ENCODE measurements at regions not wholly inside any gene's neighbourhood (a gene's known extent, or its start where the extent isn't known, plus 50 kb on each side); places are given as distances from the start of the nearest gene placed in this dataset.

- H3K27ac ChIP-seq: no peak overlapping the region
- TF ChIP-seq ZFX (IDR thresholded peaks at IDR 0.05): no peak
- TF ChIP-seq CTCF (conservative IDR thresholded peaks at IDR 0.05): no peak
Observed at GRCh38 chr6:3940703-3941102, 91.5 kb downstream of the FAM50B start.

DNA sequence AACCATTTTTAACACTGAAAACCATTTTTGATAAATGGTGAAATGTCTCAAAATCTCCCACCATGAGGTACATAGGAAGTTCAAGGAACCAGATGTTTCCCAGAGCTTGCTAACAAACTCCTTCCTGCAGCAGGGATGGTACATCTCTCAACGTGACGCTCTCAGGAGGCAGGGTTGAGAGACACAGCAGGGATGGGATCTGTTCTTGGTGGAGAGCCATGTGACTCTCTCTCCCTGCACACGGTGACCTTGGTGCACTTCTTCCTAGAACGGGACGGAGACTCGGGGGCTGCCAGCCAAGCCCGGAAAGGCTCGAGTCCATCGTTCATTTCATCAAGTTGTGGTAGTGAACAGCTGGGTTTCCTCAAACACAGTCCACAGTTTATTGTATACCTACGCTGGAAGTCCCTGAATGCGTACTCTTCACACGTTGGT is 94.2 kb downstream of the FAM50B start:
- H3K27ac ChIP-seq: no peak overlapping the region
- TF ChIP-seq CTCF (conservative IDR thresholded peaks at IDR 0.05) (no peak), ZFX (IDR thresholded peaks at IDR 0.05) (no peak)

- no peak for TF ChIP-seq CTCF (conservative IDR thresholded peaks at IDR 0.05)
- no peak for TF ChIP-seq ZFX (IDR thresholded peaks at IDR 0.05)
- H3K27ac ChIP-seq: no peak overlapping the region
Observed at GRCh38 chr6:3944246-3944645, 95.1 kb downstream of the FAM50B start.

- TF ChIP-seq ZFX (IDR thresholded peaks at IDR 0.05): no peak
- no peak for TF ChIP-seq CTCF (conservative IDR thresholded peaks at IDR 0.05)
- no peak overlapping the region for H3K27ac ChIP-seq
Observed at GRCh38 chr6:3946778-3947177, 97.6 kb downstream of the FAM50B start.

GRCh38 chr6:3948866-3949265 is 99.7 kb downstream of the FAM50B start:
- no peak overlapping the region for H3K27ac ChIP-seq
- TF ChIP-seq CTCF (conservative IDR thresholded peaks at IDR 0.05) (no peak), ZFX (IDR thresholded peaks at IDR 0.05) (no peak)

GRCh38 chr6:3949521-3949920 is 100.3 kb downstream of the FAM50B start:
- H3K27ac ChIP-seq: no peak overlapping the region
- no peak for TF ChIP-seq CTCF (conservative IDR thresholded peaks at IDR 0.05)
- TF ChIP-seq ZFX (IDR thresholded peaks at IDR 0.05): no peak

GRCh38 chr6:3956054-3956453 is 106.9 kb downstream of the FAM50B start:
- TF ChIP-seq ZFX (IDR thresholded peaks at IDR 0.05): no peak
- no peak for TF ChIP-seq CTCF (conservative IDR thresholded peaks at IDR 0.05)
- H3K27ac ChIP-seq: no peak overlapping the region

All from C4-2B (cell line).